AG09309 (cell line): ENCODE measurements at regions not wholly inside any gene's neighbourhood (a gene's known extent, or its start where the extent isn't known, plus 50 kb on each side); places are given as distances from the start of the nearest gene placed in this dataset.

Experiments
- DNase-seq: peaks from one replicate; pipeline ENCODE4 v3.0.0-alpha.2; 2010; ENCODE audit warnings: low read depth
- H3K4me3 ChIP-seq: 2 replicates; pipeline ENCODE4 v1.5.1; 2011; ENCODE audit warnings: mild to moderate bottlenecking, low read depth, low read length, moderate library complexity; ENCODE audit not compliant: control insufficient read depth
- TF ChIP-seq, protein P1 (sequence below): IDR thresholded peaks from 2 replicates; pipeline ENCODE4 v1.5.1; 2011; ENCODE audit warnings: mild to moderate bottlenecking, low read depth, low read length, inconsistent platforms; ENCODE audit not compliant: insufficient read depth, control insufficient read depth; ENCODE audit errors: missing control alignments

DNA sequence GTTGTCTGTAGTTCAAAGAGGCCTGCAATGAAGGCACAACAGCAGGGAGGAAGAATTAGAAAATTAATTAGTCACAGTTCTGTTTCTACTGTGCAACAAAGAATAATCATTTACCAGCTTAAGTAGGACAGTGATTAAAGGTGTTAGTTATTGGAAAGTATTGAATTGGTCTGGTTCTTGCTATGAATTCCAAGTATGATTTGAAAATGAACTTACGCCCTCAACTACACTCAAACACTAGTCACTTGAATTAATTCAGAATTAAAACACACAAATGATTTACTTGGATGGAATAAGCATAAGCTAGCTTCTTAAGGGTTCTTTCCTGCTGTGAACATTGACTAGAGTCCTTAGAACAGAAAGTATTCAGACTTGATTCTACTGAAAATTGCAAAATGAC, 69.9 kb upstream of the EXOC1L start:
- no peak for DNase-seq
- TF ChIP-seq, protein P1, sequence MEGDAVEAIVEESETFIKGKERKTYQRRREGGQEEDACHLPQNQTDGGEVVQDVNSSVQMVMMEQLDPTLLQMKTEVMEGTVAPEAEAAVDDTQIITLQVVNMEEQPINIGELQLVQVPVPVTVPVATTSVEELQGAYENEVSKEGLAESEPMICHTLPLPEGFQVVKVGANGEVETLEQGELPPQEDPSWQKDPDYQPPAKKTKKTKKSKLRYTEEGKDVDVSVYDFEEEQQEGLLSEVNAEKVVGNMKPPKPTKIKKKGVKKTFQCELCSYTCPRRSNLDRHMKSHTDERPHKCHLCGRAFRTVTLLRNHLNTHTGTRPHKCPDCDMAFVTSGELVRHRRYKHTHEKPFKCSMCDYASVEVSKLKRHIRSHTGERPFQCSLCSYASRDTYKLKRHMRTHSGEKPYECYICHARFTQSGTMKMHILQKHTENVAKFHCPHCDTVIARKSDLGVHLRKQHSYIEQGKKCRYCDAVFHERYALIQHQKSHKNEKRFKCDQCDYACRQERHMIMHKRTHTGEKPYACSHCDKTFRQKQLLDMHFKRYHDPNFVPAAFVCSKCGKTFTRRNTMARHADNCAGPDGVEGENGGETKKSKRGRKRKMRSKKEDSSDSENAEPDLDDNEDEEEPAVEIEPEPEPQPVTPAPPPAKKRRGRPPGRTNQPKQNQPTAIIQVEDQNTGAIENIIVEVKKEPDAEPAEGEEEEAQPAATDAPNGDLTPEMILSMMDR: no peak
- no peak overlapping the region for H3K4me3 ChIP-seq

GRCh38 chr4:55752810-55753209, 66.8 kb upstream of the EXOC1L start:
- H3K4me3 ChIP-seq: no peak overlapping the region
- TF ChIP-seq, protein P1: no peak

DNA sequence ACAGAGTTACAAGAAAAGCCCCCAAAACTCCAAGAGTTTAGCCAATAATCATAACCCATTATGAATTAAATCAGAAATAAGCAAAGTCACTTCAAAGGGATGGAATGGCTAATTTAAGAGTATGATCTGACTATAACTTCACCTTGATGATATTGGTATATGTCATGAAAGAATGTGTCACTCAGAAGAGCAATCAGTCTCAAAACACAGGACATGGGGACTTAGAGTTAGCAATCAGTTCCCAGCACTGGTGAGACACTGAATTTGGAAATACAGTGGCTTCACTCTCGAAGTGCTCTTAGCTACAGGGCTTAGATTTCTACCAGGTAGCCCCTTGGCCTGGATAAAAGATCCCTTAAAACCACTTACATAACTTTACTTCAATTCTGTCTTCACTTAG, 65.7 kb upstream of the EXOC1L start:
- TF ChIP-seq, protein P1: no peak
- H3K4me3 ChIP-seq: no peak overlapping the region
- DNase-seq: no peak

More at GRCh38 chr4:55752810-55753209, 66.8 kb upstream of the EXOC1L start:
- DNase-seq: no peak

DNA sequence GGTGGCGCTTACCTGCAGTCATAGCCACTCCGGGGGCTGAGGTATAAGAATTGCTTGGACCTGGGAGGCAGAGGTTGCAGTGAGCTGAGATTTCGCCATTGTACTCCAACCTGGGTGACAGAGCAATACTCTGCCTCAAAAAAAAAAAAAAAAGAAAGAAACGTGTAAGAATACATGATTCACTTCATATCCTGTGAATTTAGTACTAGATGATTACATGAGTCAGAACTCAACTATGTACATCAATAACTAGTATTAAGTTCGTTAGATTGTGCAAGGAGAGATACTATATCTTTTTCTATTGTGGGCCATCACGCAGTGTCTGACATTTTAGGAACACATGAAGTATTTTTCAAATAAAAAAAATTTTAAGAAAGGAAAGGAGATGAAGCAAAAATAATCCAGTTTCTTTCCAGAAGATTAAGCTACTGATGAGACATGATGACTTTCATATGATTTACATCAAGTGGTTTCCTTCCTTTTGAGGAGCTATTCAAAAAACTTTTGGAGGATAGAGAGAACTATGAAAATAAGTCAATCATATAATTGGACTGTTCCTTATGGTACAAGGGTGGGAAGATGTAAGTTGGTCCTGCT, 64.7 kb upstream of the EXOC1L start:
- peak; percentile 25 for DNase-seq
- TF ChIP-seq, protein P1: no peak

DNA sequence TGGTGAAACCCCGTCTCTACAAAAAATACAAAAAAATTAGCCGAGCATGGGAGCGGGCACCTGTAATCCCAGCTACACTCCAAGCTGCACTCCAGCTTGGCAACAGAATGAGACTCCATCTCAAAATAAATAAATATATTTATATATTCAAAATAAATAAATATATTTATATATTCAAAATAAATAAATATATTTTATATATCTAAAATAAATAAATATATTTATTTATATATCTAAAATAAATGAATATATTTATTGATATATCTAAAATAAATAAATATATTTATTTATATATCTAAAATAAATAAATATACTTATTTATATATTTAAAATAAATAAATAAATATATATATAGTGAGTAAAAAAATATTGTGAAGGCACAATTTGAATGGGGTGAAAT, 63.4 kb upstream of the EXOC1L start:
- TF ChIP-seq, protein P1: no peak
- H3K4me3 ChIP-seq: no peak overlapping the region
- DNase-seq: no peak

More for the DNA sequence above, 64.7 kb upstream of the EXOC1L start:
- no peak overlapping the region for H3K4me3 ChIP-seq

GRCh38 chr4:55757356-55757952, 62.1 kb upstream of the EXOC1L start:
- TF ChIP-seq, protein P1: no peak
- no peak for DNase-seq
- no peak overlapping the region for H3K4me3 ChIP-seq
